ENCODE measurements at regions not wholly inside any gene's neighbourhood (a gene's known extent, or its start where the extent isn't known, plus 50 kb on each side); places are given as distances from the start of the nearest gene placed in this dataset.

- no peak for DNase-seq
Observed at GRCh38 chr4:176843710-176844109, 51.0 kb upstream of the VEGFC start.

- DNase-seq = no peak
Observed at GRCh38 chr4:176844448-176844847, 51.7 kb upstream of the VEGFC start.

GRCh38 chr4:176845636-176846035, 52.9 kb upstream of the VEGFC start:
- no peak for DNase-seq

- no peak for DNase-seq
Observed at GRCh38 chr4:176849076-176849475, 56.4 kb upstream of the VEGFC start.

- DNase-seq = no peak
Observed at GRCh38 chr4:176850436-176850835, 57.7 kb upstream of the VEGFC start.

- no peak for DNase-seq
Observed at GRCh38 chr4:176856421-176856820, 63.7 kb upstream of the VEGFC start.

- no peak for DNase-seq
Observed at GRCh38 chr4:176858839-176859238, 66.1 kb upstream of the VEGFC start.

GRCh38 chr4:176864238-176864637, 71.5 kb upstream of the VEGFC start:
- DNase-seq = no peak

- DNase-seq = no peak
Observed at GRCh38 chr4:176868676-176869075, 76.0 kb upstream of the VEGFC start.

- DNase-seq = no peak
Observed at GRCh38 chr4:176872461-176872860, 79.7 kb upstream of the VEGFC start.

- DNase-seq = no peak
Observed at GRCh38 chr4:176874721-176875445, 82.2 kb upstream of the VEGFC start.

GRCh38 chr4:176875446-176875930, 82.8 kb upstream of the VEGFC start:
- DNase-seq = no peak

GRCh38 chr4:176879380-176880116, 86.8 kb upstream of the VEGFC start:
- DNase-seq = no peak

- DNase-seq = no peak
Observed at GRCh38 chr4:176882206-176882605, 89.5 kb upstream of the VEGFC start.

GRCh38 chr4:176883108-176883550, 90.4 kb upstream of the VEGFC start:
- no peak for DNase-seq

- DNase-seq = no peak
Observed at GRCh38 chr4:176883681-176884418, 91.1 kb upstream of the VEGFC start.

GRCh38 chr4:176885224-176885623, 92.5 kb upstream of the VEGFC start:
- no peak for DNase-seq

GRCh38 chr4:176886135-176886534, 93.4 kb upstream of the VEGFC start:
- DNase-seq = no peak

GRCh38 chr4:176889776-176890175, 97.1 kb upstream of the VEGFC start:
- DNase-seq = no peak

- no peak for DNase-seq
Observed at GRCh38 chr4:176894498-176894897, 101.8 kb upstream of the VEGFC start.

- no peak for DNase-seq
Observed at GRCh38 chr4:176896211-176896610, 103.5 kb upstream of the VEGFC start.

GRCh38 chr4:176897226-176897625, 104.5 kb upstream of the VEGFC start:
- DNase-seq = no peak

- DNase-seq = no peak
Observed at GRCh38 chr4:176898791-176899190, 106.1 kb upstream of the VEGFC start.

Data from NCI-H526 (cell line).